ENCODE measurements at regions not wholly inside any gene's neighbourhood (a gene's known extent, or its start where the extent isn't known, plus 50 kb on each side); places are given as distances from the start of the nearest gene placed in this dataset.

- no peaks in the 10 kb centered on the region for H3K27me3 ChIP-seq (ENCODE audit: insufficient read depth, poor library complexity, severe bottlenecking)
- H3K4me3 ChIP-seq (ENCODE audit: severe bottlenecking) = no peak overlapping the region
- DNase-seq (ENCODE audit: low spot score) (no peak), ATAC-seq (ENCODE audit: low read depth) (peak; percentile 49; the same call in 1 of the 3 replicates)
- H3K27ac ChIP-seq (ENCODE audit: poor library complexity, severe bottlenecking) = no peak overlapping the region
- no peaks in the 10 kb centered on the region for H3K36me3 ChIP-seq (ENCODE audit: low read depth)
- no peaks in the 10 kb centered on the region for H3K9me3 ChIP-seq (ENCODE audit: severe bottlenecking)
- TF ChIP-seq, protein P1, sequence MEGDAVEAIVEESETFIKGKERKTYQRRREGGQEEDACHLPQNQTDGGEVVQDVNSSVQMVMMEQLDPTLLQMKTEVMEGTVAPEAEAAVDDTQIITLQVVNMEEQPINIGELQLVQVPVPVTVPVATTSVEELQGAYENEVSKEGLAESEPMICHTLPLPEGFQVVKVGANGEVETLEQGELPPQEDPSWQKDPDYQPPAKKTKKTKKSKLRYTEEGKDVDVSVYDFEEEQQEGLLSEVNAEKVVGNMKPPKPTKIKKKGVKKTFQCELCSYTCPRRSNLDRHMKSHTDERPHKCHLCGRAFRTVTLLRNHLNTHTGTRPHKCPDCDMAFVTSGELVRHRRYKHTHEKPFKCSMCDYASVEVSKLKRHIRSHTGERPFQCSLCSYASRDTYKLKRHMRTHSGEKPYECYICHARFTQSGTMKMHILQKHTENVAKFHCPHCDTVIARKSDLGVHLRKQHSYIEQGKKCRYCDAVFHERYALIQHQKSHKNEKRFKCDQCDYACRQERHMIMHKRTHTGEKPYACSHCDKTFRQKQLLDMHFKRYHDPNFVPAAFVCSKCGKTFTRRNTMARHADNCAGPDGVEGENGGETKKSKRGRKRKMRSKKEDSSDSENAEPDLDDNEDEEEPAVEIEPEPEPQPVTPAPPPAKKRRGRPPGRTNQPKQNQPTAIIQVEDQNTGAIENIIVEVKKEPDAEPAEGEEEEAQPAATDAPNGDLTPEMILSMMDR (IDR thresholded peaks at IDR 0.05; ENCODE audit: poor library complexity, severe bottlenecking) = no peak
- no peaks in the 10 kb centered on the region for H3K4me1 ChIP-seq (ENCODE audit: insufficient read depth, poor library complexity, severe bottlenecking)
Observed at GRCh38 chr1:195745189-195746010, 862.8 kb downstream of the KCNT2 start.

GRCh38 chr1:195744256-195744655, 864.0 kb downstream of the KCNT2 start:
- H3K4me1 ChIP-seq (ENCODE audit: insufficient read depth, poor library complexity, severe bottlenecking) = no peaks in the 10 kb centered on the region
- H3K4me3 ChIP-seq (ENCODE audit: severe bottlenecking) = no peak overlapping the region
- no peaks in the 10 kb centered on the region for H3K9me3 ChIP-seq (ENCODE audit: severe bottlenecking)
- no peaks in the 10 kb centered on the region for H3K27me3 ChIP-seq (ENCODE audit: insufficient read depth, poor library complexity, severe bottlenecking)
- no peak overlapping the region for H3K27ac ChIP-seq (ENCODE audit: poor library complexity, severe bottlenecking)
- TF ChIP-seq, protein P1 (IDR thresholded peaks at IDR 0.05; ENCODE audit: poor library complexity, severe bottlenecking) = no peak
- ATAC-seq (ENCODE audit: low read depth) (no peak), DNase-seq (ENCODE audit: low spot score) (no peak)
- no peaks in the 10 kb centered on the region for H3K36me3 ChIP-seq (ENCODE audit: low read depth)

- DNase-seq (ENCODE audit: low spot score) = no peak
- no peaks in the 10 kb centered on the region for H3K36me3 ChIP-seq (ENCODE audit: low read depth)
- H3K4me3 ChIP-seq (ENCODE audit: severe bottlenecking) = no peak overlapping the region
- TF ChIP-seq, protein P1 (IDR thresholded peaks at IDR 0.05; ENCODE audit: poor library complexity, severe bottlenecking) = no peak
- no peaks in the 10 kb centered on the region for H3K9me3 ChIP-seq (ENCODE audit: severe bottlenecking)
- no peak overlapping the region for H3K27ac ChIP-seq (ENCODE audit: poor library complexity, severe bottlenecking)
- ATAC-seq (ENCODE audit: low read depth) = no peak
- no peaks in the 10 kb centered on the region for H3K27me3 ChIP-seq (ENCODE audit: insufficient read depth, poor library complexity, severe bottlenecking)
- H3K4me1 ChIP-seq (ENCODE audit: insufficient read depth, poor library complexity, severe bottlenecking) = no peaks in the 10 kb centered on the region
Observed at GRCh38 chr1:195740862-195741261, 867.4 kb downstream of the KCNT2 start.

DNA sequence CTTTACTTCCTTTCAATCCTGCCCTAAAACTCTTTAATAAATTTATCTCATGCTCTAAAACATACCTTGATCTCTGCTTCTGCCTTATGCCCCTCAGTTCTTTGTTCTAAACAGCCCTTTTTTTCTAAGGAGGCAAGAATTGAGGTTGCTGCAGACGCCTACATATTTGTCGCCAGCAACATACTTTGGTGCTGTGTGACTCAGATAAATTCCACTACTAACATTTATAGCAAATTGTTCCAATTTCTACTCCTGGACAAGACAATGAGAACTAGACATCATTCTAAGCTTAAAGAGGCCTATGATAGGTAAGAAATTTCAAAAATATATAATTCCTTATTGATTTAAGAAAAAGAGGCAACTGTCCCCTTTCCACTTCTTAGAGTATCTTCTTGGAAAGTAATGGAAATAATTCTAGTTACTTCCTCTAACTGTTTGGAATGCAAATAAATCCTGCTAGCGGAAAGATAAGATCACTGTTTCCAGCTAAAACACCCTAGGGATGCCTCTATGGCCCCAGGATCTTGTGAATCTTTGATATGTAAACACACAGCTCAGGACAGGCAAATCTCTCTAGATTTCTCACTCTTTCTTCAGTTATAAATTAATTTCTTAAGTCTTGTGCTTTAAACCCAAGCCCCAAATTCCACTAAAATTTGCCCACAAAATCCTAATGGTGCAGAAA, 869.1 kb downstream of the KCNT2 start:
- no peak overlapping the region for H3K27ac ChIP-seq (ENCODE audit: poor library complexity, severe bottlenecking)
- ATAC-seq (ENCODE audit: low read depth) (no peak), DNase-seq (ENCODE audit: low spot score) (no peak)
- no peaks in the 10 kb centered on the region for H3K27me3 ChIP-seq (ENCODE audit: insufficient read depth, poor library complexity, severe bottlenecking)
- no peak overlapping the region for H3K4me3 ChIP-seq (ENCODE audit: severe bottlenecking)
- TF ChIP-seq, protein P1 (IDR thresholded peaks at IDR 0.05; ENCODE audit: poor library complexity, severe bottlenecking) = no peak
- H3K9me3 ChIP-seq (ENCODE audit: severe bottlenecking) = no peaks in the 10 kb centered on the region
- no peaks in the 10 kb centered on the region for H3K36me3 ChIP-seq (ENCODE audit: low read depth)
- H3K4me1 ChIP-seq (ENCODE audit: insufficient read depth, poor library complexity, severe bottlenecking) = no peaks in the 10 kb centered on the region

Data from RWPE2 (cell line).